Sigmoid colon (tissue), 4 donors: ENCODE measurements at regions not wholly inside any gene's neighbourhood (a gene's known extent, or its start where the extent isn't known, plus 50 kb on each side); places are given as distances from the start of the nearest gene placed in this dataset.

Source experiments
- EP300 ChIP-seq, 4 donors: sonication (generic); formaldehyde crosslinking; IDR thresholded peaks; one replicate each; pipeline ENCODE4 v1.6.1; 2017; ENCODE audit warnings: antibody characterized with exemption in 4 of 4
- POLR2A ChIP-seq, 2 donors: fragments of 450-650 bp; IDR thresholded peaks; one replicate each; pipeline ENCODE4 v1.6.1; 2016; ENCODE audit warnings: antibody characterized with exemption in 2 of 2, mild to moderate bottlenecking in 2 of 2, moderate library complexity in 2 of 2
- TF ChIP-seq, protein P1 (sequence below), 4 experiments: fragments of 450-650 bp in 3 of 4; fragments of 200-600 bp in 1 of 4; IDR thresholded peaks; one replicate each; pipeline ENCODE4 v1.5.1; 2016 to 2019; ENCODE audit warnings: antibody characterized with exemption in 4 of 4, mild to moderate bottlenecking in 3 of 4, moderate library complexity in 2 of 4

DNA sequence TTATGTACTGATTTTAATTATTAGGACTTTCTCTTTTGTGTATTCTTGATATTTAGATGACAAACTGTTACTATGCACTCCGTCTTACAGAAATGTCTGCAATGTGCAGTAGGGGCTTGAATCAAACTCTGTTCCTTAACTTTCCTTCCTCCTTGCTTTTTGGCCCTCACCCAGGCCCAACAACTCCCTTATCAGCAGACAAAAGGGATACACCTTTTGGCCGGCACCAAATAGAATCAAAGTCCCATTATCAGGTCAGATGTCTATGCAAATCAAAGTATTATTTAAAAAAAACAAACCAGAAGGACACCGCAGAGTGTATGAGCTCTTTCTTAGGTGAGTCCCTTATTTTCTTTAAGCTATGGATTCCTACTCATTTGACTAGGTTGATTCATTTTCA, 116.3 kb upstream of the SERPINE2 start:
- TF ChIP-seq, protein P1, sequence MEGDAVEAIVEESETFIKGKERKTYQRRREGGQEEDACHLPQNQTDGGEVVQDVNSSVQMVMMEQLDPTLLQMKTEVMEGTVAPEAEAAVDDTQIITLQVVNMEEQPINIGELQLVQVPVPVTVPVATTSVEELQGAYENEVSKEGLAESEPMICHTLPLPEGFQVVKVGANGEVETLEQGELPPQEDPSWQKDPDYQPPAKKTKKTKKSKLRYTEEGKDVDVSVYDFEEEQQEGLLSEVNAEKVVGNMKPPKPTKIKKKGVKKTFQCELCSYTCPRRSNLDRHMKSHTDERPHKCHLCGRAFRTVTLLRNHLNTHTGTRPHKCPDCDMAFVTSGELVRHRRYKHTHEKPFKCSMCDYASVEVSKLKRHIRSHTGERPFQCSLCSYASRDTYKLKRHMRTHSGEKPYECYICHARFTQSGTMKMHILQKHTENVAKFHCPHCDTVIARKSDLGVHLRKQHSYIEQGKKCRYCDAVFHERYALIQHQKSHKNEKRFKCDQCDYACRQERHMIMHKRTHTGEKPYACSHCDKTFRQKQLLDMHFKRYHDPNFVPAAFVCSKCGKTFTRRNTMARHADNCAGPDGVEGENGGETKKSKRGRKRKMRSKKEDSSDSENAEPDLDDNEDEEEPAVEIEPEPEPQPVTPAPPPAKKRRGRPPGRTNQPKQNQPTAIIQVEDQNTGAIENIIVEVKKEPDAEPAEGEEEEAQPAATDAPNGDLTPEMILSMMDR (IDR thresholded peaks at IDR 0.05), result no peak
- TF ChIP-seq EP300 (IDR thresholded peaks at IDR 0.05), result no peak
- no peak for TF ChIP-seq POLR2A (IDR thresholded peaks at IDR 0.05)
